Suprapubic skin (tissue), 4 donors: ENCODE measurements at regions not wholly inside any gene's neighbourhood (a gene's known extent, or its start where the extent isn't known, plus 50 kb on each side); places are given as distances from the start of the nearest gene placed in this dataset.

Source experiments
- EP300 ChIP-seq: sonication (generic); formaldehyde crosslinking; IDR thresholded peaks from one replicate; pipeline ENCODE4 v1.6.1; 2017; ENCODE audit warnings: antibody characterized with exemption
- POLR2A ChIP-seq, 2 donors: fragments of 450-650 bp; IDR thresholded peaks; one replicate each; pipeline ENCODE4 v1.6.1; 2017; ENCODE audit warnings: antibody characterized with exemption in 2 of 2, mild to moderate bottlenecking in 2 of 2, moderate library complexity in 2 of 2
- POLR2AphosphoS5 ChIP-seq, 3 donors: sonication (generic); formaldehyde crosslinking; IDR thresholded peaks; one replicate each; pipeline ENCODE4 v1.6.1; 2017; ENCODE audit warnings: antibody characterized with exemption in 3 of 3

DNA sequence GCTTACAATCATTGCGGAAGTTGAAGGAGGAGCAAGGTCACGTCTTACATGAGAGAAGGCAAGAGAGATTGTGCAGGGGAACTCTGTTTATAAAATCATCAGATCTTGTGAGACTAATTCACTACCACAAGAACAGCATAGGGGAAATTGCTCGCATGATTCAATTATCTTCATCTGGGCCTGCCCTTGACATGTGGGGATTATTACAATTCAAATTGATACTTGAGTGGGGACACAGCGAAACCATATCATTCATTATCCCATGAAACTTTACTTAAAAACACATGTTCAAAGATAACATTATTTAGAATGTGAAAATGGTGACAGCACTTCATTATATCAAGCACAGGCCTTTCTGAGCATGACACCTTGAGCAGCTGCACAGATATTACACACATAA is 1087.8 kb downstream of the C4orf33 start:
- no peak for TF ChIP-seq POLR2A (IDR thresholded peaks at IDR 0.05)
- no peak for TF ChIP-seq POLR2AphosphoS5 (IDR thresholded peaks at IDR 0.05)
- TF ChIP-seq EP300 = no peak
